Gastroesophageal sphincter (tissue), 3 donors: ENCODE measurements at regions not wholly inside any gene's neighbourhood (a gene's known extent, or its start where the extent isn't known, plus 50 kb on each side); places are given as distances from the start of the nearest gene placed in this dataset.

Experiments
- EP300 ChIP-seq: sonication (generic); formaldehyde crosslinking; IDR thresholded peaks from one replicate; pipeline ENCODE4 v1.6.1; 2017; ENCODE audit warnings: antibody characterized with exemption, mild to moderate bottlenecking
- POLR2A ChIP-seq, 2 donors: fragments of 450-650 bp; IDR thresholded peaks; one replicate each; pipeline ENCODE4 v1.6.1; 2017; ENCODE audit warnings: antibody characterized with exemption in 2 of 2, mild to moderate bottlenecking in 2 of 2, moderate library complexity in 1 of 2
- POLR2AphosphoS5 ChIP-seq: sonication (generic); formaldehyde crosslinking; IDR thresholded peaks from one replicate; pipeline ENCODE4 v1.6.1; 2017; ENCODE audit warnings: antibody characterized with exemption
- TF ChIP-seq, protein P1 (sequence below), 4 experiments: fragments of 200-600 bp in 2 of 4; fragments of 450-650 bp in 2 of 4; sonication (generic) in 1 of 4; IDR thresholded peaks; one replicate each; pipeline ENCODE4 v1.5.1; 2017 to 2019; ENCODE audit warnings: antibody characterized with exemption in 4 of 4, mild to moderate bottlenecking in 2 of 4, moderate library complexity in 2 of 4

DNA sequence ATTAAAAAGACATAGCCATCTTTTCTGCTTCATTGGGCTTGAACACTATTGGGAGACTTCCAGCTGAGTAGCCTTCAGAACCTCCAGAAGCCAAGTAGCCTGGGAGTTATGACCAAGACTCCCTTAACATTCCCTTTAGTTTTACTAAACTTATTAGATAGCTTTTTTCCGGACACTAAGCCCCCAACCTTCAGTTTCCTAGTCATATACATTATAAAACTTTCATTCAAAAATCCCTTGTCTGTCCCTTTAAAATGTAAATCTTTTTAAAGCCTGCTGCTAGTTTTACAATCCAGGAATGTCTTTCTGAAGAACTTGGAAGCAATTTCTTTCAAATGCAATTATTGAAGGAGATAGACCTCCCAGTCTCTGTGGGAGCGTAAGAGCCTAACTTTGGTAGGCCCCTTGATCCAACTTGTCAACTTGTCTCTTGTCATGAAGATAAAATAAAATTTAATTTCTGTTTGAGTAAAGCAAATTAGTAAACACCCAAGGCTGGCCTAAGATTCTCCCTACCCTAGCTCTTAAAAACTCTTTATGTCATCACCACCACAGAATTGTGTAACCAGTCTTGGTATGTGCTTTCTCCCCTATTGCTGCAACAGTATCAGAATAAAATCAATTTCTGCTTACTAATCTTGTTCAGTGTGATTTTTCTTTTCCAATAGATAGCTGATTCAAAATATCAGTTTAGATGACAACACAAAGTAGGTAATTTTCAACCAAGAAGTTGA lies 796.2 kb downstream of the PLA2G4A start:
- TF ChIP-seq, protein P1, sequence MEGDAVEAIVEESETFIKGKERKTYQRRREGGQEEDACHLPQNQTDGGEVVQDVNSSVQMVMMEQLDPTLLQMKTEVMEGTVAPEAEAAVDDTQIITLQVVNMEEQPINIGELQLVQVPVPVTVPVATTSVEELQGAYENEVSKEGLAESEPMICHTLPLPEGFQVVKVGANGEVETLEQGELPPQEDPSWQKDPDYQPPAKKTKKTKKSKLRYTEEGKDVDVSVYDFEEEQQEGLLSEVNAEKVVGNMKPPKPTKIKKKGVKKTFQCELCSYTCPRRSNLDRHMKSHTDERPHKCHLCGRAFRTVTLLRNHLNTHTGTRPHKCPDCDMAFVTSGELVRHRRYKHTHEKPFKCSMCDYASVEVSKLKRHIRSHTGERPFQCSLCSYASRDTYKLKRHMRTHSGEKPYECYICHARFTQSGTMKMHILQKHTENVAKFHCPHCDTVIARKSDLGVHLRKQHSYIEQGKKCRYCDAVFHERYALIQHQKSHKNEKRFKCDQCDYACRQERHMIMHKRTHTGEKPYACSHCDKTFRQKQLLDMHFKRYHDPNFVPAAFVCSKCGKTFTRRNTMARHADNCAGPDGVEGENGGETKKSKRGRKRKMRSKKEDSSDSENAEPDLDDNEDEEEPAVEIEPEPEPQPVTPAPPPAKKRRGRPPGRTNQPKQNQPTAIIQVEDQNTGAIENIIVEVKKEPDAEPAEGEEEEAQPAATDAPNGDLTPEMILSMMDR (IDR thresholded peaks at IDR 0.05), result no peak
- TF ChIP-seq POLR2A (IDR thresholded peaks at IDR 0.05), result no peak
- no peak for TF ChIP-seq POLR2AphosphoS5
- no peak for TF ChIP-seq EP300
